ENCODE measurements at regions not wholly inside any gene's neighbourhood (a gene's known extent, or its start where the extent isn't known, plus 50 kb on each side); places are given as distances from the start of the nearest gene placed in this dataset.

- no peak overlapping the region for H3K27ac ChIP-seq
- H3K4me3 ChIP-seq, result no peak overlapping the region
- 19 to 45% methylated on average over 1 of the region's 1 CpG for WGBS, 2 donors
- TF ChIP-seq EP300 (IDR thresholded peaks at IDR 0.05) (no peak), CTCF (IDR thresholded peaks at IDR 0.05) (no peak), POLR2A (IDR thresholded peaks at IDR 0.05) (no peak)
- no peak for DNase-seq (ENCODE audit: low spot score in 2 of 2)
- peaks cover 0 to under 1% (median 0%) of the 10 kb centered on the region in 4 donors for H3K9me3 ChIP-seq
- no peaks in the 10 kb centered on the region for H3K27me3 ChIP-seq
- no peaks in the 10 kb centered on the region for H3K36me3 ChIP-seq
- H3K4me1 ChIP-seq, result no peaks in the 10 kb centered on the region
These were observed 73.9 kb downstream of the CASP3 start for GRCh38 chr4:184575306-184575705.

- Histone ChIP-seq H3K4me1 (no peaks in the 10 kb centered on the region), H3K27ac (no peak overlapping the region), H3K27me3 (no peaks in the 10 kb centered on the region), H3K9me3 (no peaks in the 10 kb centered on the region), H3K36me3 (no peaks in the 10 kb centered on the region), H3K4me3 (no peak overlapping the region)
- no peak for DNase-seq (ENCODE audit: low spot score in 2 of 2)
- TF ChIP-seq CTCF (IDR thresholded peaks at IDR 0.05) (no peak), EP300 (IDR thresholded peaks at IDR 0.05) (no peak), POLR2A (IDR thresholded peaks at IDR 0.05) (no peak)
- 35 to 39% methylated on average over 5 of the region's 5 CpGs for WGBS, 2 donors
These were observed 74.4 kb downstream of the CASP3 start for GRCh38 chr4:184574861-184575260.

- Histone ChIP-seq H3K27me3 (no peaks in the 10 kb centered on the region), H3K4me1 (no peaks in the 10 kb centered on the region), H3K4me3 (no peak overlapping the region), H3K9me3 (no peaks in the 10 kb centered on the region), H3K36me3 (no peaks in the 10 kb centered on the region), H3K27ac (no peak overlapping the region)
- WGBS, 2 donors, result 77 to 83% methylated on average over 2 of the region's 2 CpGs
- no peak for TF ChIP-seq CTCF (IDR thresholded peaks at IDR 0.05)
- TF ChIP-seq EP300 (IDR thresholded peaks at IDR 0.05), result no peak
- no peak for TF ChIP-seq POLR2A (IDR thresholded peaks at IDR 0.05)
- no peak for DNase-seq (ENCODE audit: low spot score in 2 of 2)
These were observed 75.5 kb downstream of the CASP3 start for GRCh38 chr4:184573701-184574100.

GRCh38 chr4:184568770-184569169, 80.5 kb downstream of the CASP3 start:
- no peaks in the 10 kb centered on the region for H3K36me3 ChIP-seq
- no peak for DNase-seq (ENCODE audit: low spot score in 2 of 2)
- no peak for TF ChIP-seq EP300 (IDR thresholded peaks at IDR 0.05)
- no peak for TF ChIP-seq POLR2A (IDR thresholded peaks at IDR 0.05)
- TF ChIP-seq CTCF (IDR thresholded peaks at IDR 0.05), result no peak
- 47% methylated on average over 6 of the region's 6 CpGs for WGBS, 2 donors
- H3K4me3 ChIP-seq, result no peak overlapping the region
- no peaks in the 10 kb centered on the region for H3K9me3 ChIP-seq
- H3K27ac ChIP-seq, result no peak overlapping the region
- no peaks in the 10 kb centered on the region for H3K27me3 ChIP-seq
- no peaks in the 10 kb centered on the region for H3K4me1 ChIP-seq

GRCh38 chr4:184563621-184564020, 85.6 kb downstream of the CASP3 start:
- WGBS, 2 donors, result 66 to 88% methylated on average over 3 of the region's 3 CpGs
- Histone ChIP-seq H3K27ac (no peak overlapping the region), H3K9me3 (no peaks in the 10 kb centered on the region), H3K27me3 (no peaks in the 10 kb centered on the region), H3K36me3 (no peaks in the 10 kb centered on the region), H3K4me1 (no peaks in the 10 kb centered on the region), H3K4me3 (no peak overlapping the region)
- no peak for DNase-seq (ENCODE audit: low spot score in 2 of 2)
- no peak for TF ChIP-seq POLR2A (IDR thresholded peaks at IDR 0.05)
- TF ChIP-seq CTCF (IDR thresholded peaks at IDR 0.05), result no peak
- TF ChIP-seq EP300 (IDR thresholded peaks at IDR 0.05), result no peak
